ENCODE measurements at regions not wholly inside any gene's neighbourhood (a gene's known extent, or its start where the extent isn't known, plus 50 kb on each side); places are given as distances from the start of the nearest gene placed in this dataset.

DNA sequence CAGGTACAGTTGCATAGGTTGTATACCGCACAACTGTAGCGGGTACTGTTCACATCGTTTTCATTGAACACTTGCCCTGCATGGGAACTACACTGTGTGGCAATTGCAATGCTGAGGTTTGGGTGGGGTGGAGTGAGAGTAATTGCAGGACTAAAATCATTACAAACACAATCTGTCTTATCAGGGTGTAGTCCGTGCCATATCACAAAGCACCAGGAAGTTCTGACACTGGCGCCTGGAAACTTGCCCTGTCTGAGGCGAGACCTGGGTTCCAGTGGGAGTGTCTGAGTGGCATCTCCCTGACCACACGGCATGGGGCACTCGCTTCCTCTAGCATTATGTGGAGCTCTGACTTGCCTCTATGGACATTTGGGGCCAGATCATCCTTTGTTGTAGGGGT is 153.4 kb downstream of the RGS9 start:
- no peak for ATAC-seq (ENCODE audit: poor library complexity)
- Mint-ChIP-seq H3K9me3 (no peaks in the 10 kb centered on the region), H3K4me3 (no peak overlapping the region), H3K36me3 (ENCODE audit: low read depth) (no peaks in the 10 kb centered on the region), H3K4me1 (ENCODE audit: low read depth) (peaks cover 5% of the 10 kb centered on the region), H3K27me3 (peaks cover 3% of the 10 kb centered on the region), H3K27ac (no peak overlapping the region)
- TF ChIP-seq, protein P1, sequence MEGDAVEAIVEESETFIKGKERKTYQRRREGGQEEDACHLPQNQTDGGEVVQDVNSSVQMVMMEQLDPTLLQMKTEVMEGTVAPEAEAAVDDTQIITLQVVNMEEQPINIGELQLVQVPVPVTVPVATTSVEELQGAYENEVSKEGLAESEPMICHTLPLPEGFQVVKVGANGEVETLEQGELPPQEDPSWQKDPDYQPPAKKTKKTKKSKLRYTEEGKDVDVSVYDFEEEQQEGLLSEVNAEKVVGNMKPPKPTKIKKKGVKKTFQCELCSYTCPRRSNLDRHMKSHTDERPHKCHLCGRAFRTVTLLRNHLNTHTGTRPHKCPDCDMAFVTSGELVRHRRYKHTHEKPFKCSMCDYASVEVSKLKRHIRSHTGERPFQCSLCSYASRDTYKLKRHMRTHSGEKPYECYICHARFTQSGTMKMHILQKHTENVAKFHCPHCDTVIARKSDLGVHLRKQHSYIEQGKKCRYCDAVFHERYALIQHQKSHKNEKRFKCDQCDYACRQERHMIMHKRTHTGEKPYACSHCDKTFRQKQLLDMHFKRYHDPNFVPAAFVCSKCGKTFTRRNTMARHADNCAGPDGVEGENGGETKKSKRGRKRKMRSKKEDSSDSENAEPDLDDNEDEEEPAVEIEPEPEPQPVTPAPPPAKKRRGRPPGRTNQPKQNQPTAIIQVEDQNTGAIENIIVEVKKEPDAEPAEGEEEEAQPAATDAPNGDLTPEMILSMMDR (IDR thresholded peaks at IDR 0.05) = no peak
- POLR2A ChIA-PET = interaction anchor here (0.6 kb wide), 1 partner anchor 28 kb away, joined by 3 read pairs; no protein-coding TSS in a partner anchor
- CTCF ChIA-PET = no interaction called here
- Histone ChIP-seq H3K27me3 (ENCODE audit: control insufficient read depth in 1 of 2, insufficient read depth in 2 of 2, low read length in 2 of 2) (no peaks in the 10 kb centered on the region), H3K9me3 (ENCODE audit: control insufficient read depth in 1 of 2, insufficient read depth in 1 of 2, low read length in 2 of 2) (no peaks in the 10 kb centered on the region), H3K27ac (ENCODE audit: low read depth in 1 of 2, low read length in 2 of 2) (no peak overlapping the region), H3K4me1 (ENCODE audit: insufficient read depth, low read length) (peaks cover 7% of the 10 kb centered on the region), H3K36me3 (ENCODE audit: insufficient read depth, low read length) (no peaks in the 10 kb centered on the region), H3K4me3 (ENCODE audit: low read length) (no peak overlapping the region)
- intact Hi-C loops (cut with DNase I, micrococcal nuclease) = loop anchor here in 1 of 2 experiments (10.0 kb wide), 1 partner anchor 694 kb away; no protein-coding TSS in a partner anchor
- DNase-seq = no peak

DNA sequence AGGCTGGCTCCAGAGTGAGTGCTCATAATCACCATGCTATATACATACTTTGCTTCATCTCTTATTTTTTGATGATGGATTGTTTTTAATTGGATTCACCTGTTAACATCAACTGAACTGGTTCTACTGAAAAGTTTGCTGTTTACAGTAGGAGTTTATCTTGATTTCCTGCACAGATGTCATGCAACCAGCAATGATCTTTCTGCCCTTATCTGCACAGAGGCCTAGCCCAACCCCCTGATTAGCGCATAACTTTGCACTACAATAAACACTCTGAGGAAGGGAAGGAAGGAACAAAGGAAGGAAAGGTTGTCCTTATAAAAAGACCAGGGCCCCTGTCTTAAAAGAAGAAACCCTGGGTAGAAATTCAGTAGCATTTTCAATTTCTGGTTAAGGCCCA is 152.9 kb downstream of the RGS9 start:
- H3K4me3 Mint-ChIP-seq = no peak overlapping the region
- H3K4me1 Mint-ChIP-seq (ENCODE audit: low read depth) = peaks cover 5% of the 10 kb centered on the region
- intact Hi-C loops (cut with DNase I, micrococcal nuclease) = loop anchor here in 1 of 2 experiments (10.0 kb wide), 1 partner anchor 695 kb away; no protein-coding TSS in a partner anchor
- Histone ChIP-seq H3K4me1 (ENCODE audit: insufficient read depth, low read length) (peaks cover 7% of the 10 kb centered on the region), H3K36me3 (ENCODE audit: insufficient read depth, low read length) (no peaks in the 10 kb centered on the region), H3K27ac (ENCODE audit: low read depth in 1 of 2, low read length in 2 of 2) (no peak overlapping the region), H3K4me3 (ENCODE audit: low read length) (no peak overlapping the region), H3K9me3 (ENCODE audit: control insufficient read depth in 1 of 2, insufficient read depth in 1 of 2, low read length in 2 of 2) (no peaks in the 10 kb centered on the region), H3K27me3 (ENCODE audit: control insufficient read depth in 1 of 2, insufficient read depth in 2 of 2, low read length in 2 of 2) (no peaks in the 10 kb centered on the region)
- peaks cover 3% of the 10 kb centered on the region for H3K27me3 Mint-ChIP-seq
- POLR2A ChIA-PET = interaction anchor here (0.6 kb wide), 1 partner anchor 28 kb away, joined by 3 read pairs; no protein-coding TSS in a partner anchor
- DNase-seq (no peak), ATAC-seq (ENCODE audit: poor library complexity) (no peak)
- H3K9me3 Mint-ChIP-seq = no peaks in the 10 kb centered on the region
- no peaks in the 10 kb centered on the region for H3K36me3 Mint-ChIP-seq (ENCODE audit: low read depth)
- no peak overlapping the region for H3K27ac Mint-ChIP-seq
- CTCF ChIA-PET = no interaction called here
- TF ChIP-seq, protein P1 (IDR thresholded peaks at IDR 0.05) = no peak

DNA sequence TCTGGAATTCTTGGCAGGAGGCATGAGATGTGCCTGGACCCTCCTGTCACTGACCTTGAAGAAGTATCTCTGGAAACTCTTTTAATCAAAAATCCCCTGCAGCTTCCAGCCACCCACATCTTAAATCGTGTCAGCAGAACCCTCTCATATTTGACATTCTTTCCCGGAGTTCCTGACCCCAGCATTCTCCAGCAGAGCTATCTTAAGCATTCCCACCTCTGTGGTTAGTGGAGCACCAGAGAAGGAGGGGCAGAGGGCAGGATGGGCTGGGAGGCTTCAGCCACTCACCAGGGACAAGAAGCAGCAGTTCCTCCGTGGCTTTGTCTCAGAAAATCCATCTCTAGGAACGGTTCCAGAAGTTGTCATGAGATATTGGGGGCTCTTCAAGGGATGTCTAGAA is 149.9 kb downstream of the RGS9 start:
- CTCF ChIA-PET = interaction anchor here (1.6 kb wide), 1 partner anchor 879 kb away, joined by 3 read pairs; no protein-coding TSS in a partner anchor

More for the DNA sequence above, 149.9 kb downstream of the RGS9 start:
- Mint-ChIP-seq H3K27me3 (no peaks in the 10 kb centered on the region), H3K4me1 (ENCODE audit: low read depth) (no peaks in the 10 kb centered on the region), H3K9me3 (no peaks in the 10 kb centered on the region), H3K36me3 (ENCODE audit: low read depth) (no peaks in the 10 kb centered on the region), H3K27ac (no peak overlapping the region), H3K4me3 (no peak overlapping the region)
- Histone ChIP-seq H3K4me1 (ENCODE audit: insufficient read depth, low read length) (no peaks in the 10 kb centered on the region), H3K27me3 (ENCODE audit: control insufficient read depth in 1 of 2, insufficient read depth in 2 of 2, low read length in 2 of 2) (peaks cover 0 to 4% of the 10 kb centered on the region in 2 experiments), H3K9me3 (ENCODE audit: control insufficient read depth in 1 of 2, insufficient read depth in 1 of 2, low read length in 2 of 2) (no peaks in the 10 kb centered on the region), H3K36me3 (ENCODE audit: insufficient read depth, low read length) (no peaks in the 10 kb centered on the region), H3K27ac (ENCODE audit: low read depth in 1 of 2, low read length in 2 of 2) (no peak overlapping the region), H3K4me3 (ENCODE audit: low read length) (no peak overlapping the region)
- DNase-seq (no peak), ATAC-seq (ENCODE audit: poor library complexity) (no peak)
- POLR2A ChIA-PET = no interaction called here
- TF ChIP-seq, protein P1 (IDR thresholded peaks at IDR 0.05) = no peak
- intact Hi-C loops (cut with DNase I, micrococcal nuclease) = no loop called here
